Ectodermal cell (in vitro differentiated cells): ENCODE measurements at regions not wholly inside any gene's neighbourhood (a gene's known extent, or its start where the extent isn't known, plus 50 kb on each side); places are given as distances from the start of the nearest gene placed in this dataset.
"Not testable (repeated sequence)": the region's sequence is repeated elsewhere in the genome, so short reads cannot be mapped to it uniquely, and the experiment has no call there.

Source experiments
- H3K27ac ChIP-seq: 2 replicates; pipeline ENCODE4 v1.7.0; 2013; ENCODE audit warnings: mild to moderate bottlenecking, low read depth, low read length; ENCODE audit not compliant: insufficient read depth, poor library complexity, severe bottlenecking
- H3K27me3 ChIP-seq: 2 replicates; pipeline ENCODE4 v1.7.0; 2013; ENCODE audit warnings: mild to moderate bottlenecking, low read length; ENCODE audit not compliant: insufficient read depth, control insufficient read depth, poor library complexity, severe bottlenecking
- H3K36me3 ChIP-seq: one replicate; pipeline ENCODE4 v1.7.0; 2013; ENCODE audit warnings: low read length; ENCODE audit not compliant: control insufficient read depth, insufficient read depth
- H3K4me1 ChIP-seq: one replicate; pipeline ENCODE4 v1.7.0; 2013; ENCODE audit warnings: low read length; ENCODE audit not compliant: control insufficient read depth, insufficient read depth
- H3K4me3 ChIP-seq: 2 replicates; pipeline ENCODE4 v1.7.0; 2013; ENCODE audit warnings: low read depth, low read length, control low read depth; ENCODE audit not compliant: insufficient read depth
- H3K9me3 ChIP-seq: 2 replicates; pipeline ENCODE4 v1.7.0; 2013; ENCODE audit warnings: mild to moderate bottlenecking, low read length, moderate library complexity; ENCODE audit not compliant: control insufficient read depth
- WGBS, 2 experiments: methylation state at CpG; one replicate each; pipeline ENCODE4 v1.1.7; 2013; ENCODE audit warnings: missing lambda C conversion rate in 2 of 2; 5-methylcytosine and 5-hydroxymethylcytosine counted together

DNA sequence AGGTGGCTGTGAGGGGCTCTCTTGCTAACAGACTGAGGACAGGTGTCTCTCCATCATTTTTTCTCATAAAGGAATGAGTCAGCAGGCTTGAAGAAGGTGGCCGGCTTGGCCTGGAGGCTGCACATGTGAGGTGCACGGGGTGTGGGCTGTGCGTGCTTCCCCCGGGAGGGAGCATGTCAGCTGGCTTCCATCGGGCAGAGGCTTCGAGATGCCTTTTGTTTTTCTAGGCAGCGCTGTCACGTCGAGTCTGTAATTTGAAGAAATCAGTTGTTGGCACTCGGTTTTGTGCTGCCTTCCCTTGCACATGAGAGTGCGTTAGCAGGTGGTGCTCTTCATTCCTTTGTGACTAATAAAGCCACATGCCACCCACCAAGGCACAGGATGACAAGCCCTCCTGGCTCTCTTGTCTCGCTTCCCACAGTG is 89.7 kb downstream of the NPIPB11 start:
- H3K27me3 ChIP-seq = peaks cover 4% of the 10 kb centered on the region
- WGBS, 2 experiments = 72 to 80% methylated on average over 12 of the region's 12 CpGs
- no peak overlapping the region for H3K4me3 ChIP-seq
- no peaks in the 10 kb centered on the region for H3K36me3 ChIP-seq
- H3K9me3 ChIP-seq = no peaks in the 10 kb centered on the region
- peaks cover 37% of the 10 kb centered on the region for H3K4me1 ChIP-seq
- H3K27ac ChIP-seq = no peak overlapping the region

- Histone ChIP-seq H3K9me3 (no peaks in the 10 kb centered on the region), H3K4me3 (no peak overlapping the region), H3K4me1 (peaks cover 37% of the 10 kb centered on the region), H3K27me3 (peaks cover 4% of the 10 kb centered on the region), H3K36me3 (no peaks in the 10 kb centered on the region), H3K27ac (no peak overlapping the region)
- WGBS, 2 experiments = 73 to 76% methylated on average over 12 of the region's 12 CpGs
Measured at GRCh38 chr16:29315916-29316517, 90.5 kb downstream of the NPIPB11 start.

DNA sequence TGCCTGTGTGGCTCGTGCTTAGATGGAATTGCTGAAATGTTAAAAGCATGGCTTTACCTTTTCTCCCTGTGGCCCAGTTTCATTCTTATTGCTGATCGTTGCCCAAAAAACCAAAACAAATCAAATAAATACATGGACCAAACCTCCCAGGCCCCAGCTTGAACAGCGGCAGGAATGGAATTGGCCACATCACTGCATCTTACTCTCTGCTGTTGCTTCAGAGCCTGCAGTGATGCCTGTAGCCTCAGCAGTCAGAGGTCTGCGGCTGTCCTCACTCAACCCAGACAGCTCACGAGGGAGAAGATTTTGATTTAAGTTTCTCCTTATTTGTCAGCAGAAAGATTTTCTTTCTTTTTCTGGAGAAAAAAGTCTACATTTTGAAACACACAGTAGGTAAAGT is 91.5 kb downstream of the NPIPB11 start:
- Histone ChIP-seq H3K36me3 (no peaks in the 10 kb centered on the region), H3K4me1 (peaks cover 37% of the 10 kb centered on the region), H3K27me3 (no peaks in the 10 kb centered on the region), H3K4me3 (no peak overlapping the region), H3K9me3 (no peaks in the 10 kb centered on the region), H3K27ac (no peak overlapping the region)
- WGBS, 2 experiments = 97% methylated on average over 5 of the region's 5 CpGs

DNA sequence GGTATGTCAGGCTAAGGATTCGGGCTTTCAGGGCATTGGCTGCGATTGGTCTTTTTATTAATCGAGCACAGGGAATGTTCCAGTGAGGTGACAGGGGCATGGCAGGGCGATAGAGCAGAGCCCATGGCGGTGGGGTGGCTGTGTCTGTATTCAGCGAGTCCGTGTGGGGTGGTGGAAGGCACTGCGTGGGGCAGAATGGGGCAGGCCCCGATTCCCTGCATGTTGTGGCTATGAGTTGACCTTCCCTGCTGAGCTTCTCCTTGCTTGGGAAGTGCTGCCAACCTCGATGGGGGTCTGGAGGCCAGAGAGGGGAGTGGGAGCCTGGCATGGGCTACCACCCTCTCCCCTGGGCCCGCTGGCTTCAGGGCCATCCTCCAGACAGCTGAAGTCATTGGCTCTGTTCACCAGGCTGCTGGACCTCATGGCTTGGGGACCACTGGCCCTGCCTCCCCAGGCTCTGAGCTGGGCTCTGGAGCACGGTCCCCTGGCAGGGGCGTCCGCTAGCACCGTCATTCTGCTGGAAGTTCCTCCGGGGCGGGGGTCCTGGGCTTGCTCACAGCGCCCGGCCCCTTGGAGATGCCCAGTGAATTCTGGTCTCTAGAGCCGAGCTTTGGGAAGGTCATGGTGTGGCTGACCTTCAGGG is 92.1 kb downstream of the NPIPB11 start:
- Histone ChIP-seq H3K4me1 (peaks cover 32% of the 10 kb centered on the region), H3K36me3 (no peaks in the 10 kb centered on the region), H3K4me3 (no peak overlapping the region), H3K27ac (no peak overlapping the region), H3K27me3 (no peaks in the 10 kb centered on the region), H3K9me3 (no peaks in the 10 kb centered on the region)
- WGBS, 2 experiments = 95 to 96% methylated on average over 20 of the region's 20 CpGs

GRCh38 chr16:29313559-29314048 is 92.9 kb downstream of the NPIPB11 start:
- Histone ChIP-seq H3K9me3 (no peaks in the 10 kb centered on the region), H3K27ac (no peak overlapping the region), H3K36me3 (no peaks in the 10 kb centered on the region), H3K4me1 (peaks cover 24% of the 10 kb centered on the region), H3K4me3 (no peak overlapping the region), H3K27me3 (no peaks in the 10 kb centered on the region)
- WGBS, 2 experiments = 86 to 90% methylated on average over 9 of the region's 9 CpGs

DNA sequence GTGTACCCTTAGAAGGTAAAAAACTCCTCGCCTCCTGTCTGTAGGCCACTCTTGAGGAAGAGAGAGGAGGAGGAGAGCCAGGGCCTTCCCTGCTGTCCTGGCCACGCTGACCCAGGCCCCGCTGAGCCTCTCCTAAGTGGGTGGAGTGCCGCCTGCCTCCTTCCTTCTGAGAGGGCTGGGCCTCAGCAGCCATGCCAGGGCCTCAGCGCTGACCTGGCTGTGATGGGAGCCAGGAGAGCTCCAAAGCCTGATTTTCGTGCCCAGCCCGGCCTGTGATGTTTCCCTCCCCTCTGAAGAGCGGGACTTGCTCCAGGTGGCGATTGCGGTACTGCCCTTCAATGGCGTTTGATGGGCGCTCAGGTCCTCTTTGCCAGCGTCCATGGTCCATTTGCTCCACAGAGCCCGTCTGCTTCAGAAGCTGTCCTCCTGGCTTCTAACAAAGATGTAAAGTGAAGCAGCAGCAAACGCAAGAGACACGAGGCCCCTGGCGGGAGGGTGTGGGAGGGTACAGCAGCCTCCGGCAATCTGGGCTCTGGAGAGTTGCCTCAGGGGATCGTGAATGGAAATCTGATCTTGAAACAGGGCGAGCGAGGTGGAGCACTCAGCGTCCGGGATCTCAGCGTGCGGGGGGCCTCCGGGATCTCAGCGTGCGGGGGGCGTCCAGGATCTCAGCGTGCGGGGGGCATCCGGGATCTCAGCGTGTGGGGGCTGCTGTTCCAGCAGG is 93.5 kb downstream of the NPIPB11 start:
- H3K4me3 ChIP-seq = no peak overlapping the region
- no peak overlapping the region for H3K27ac ChIP-seq
- no peaks in the 10 kb centered on the region for H3K27me3 ChIP-seq
- peaks cover 20% of the 10 kb centered on the region for H3K4me1 ChIP-seq
- 86 to 87% methylated on average over 33 of the region's 33 CpGs for WGBS, 2 experiments
- no peaks in the 10 kb centered on the region for H3K36me3 ChIP-seq
- no peaks in the 10 kb centered on the region for H3K9me3 ChIP-seq

DNA sequence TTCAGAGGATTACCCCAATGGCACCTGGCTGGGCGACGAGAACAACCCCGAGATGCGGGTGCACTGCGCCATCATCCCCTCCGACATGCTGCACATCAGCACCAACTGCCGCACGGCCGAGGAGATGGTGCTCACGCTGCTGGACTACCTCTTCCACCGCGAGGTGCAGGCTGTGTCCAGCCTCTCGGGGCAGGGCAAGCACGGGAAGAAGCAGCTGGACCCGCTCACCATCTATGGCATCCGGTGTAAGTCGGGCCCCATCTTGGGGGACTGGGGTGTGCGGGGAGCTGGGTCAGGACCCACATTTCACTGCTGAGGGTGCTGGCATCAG is 94.2 kb downstream of the NPIPB11 start:
- not testable (repeated sequence) for H3K9me3 ChIP-seq, H3K36me3 ChIP-seq, H3K27me3 ChIP-seq, H3K27ac ChIP-seq, H3K4me3 ChIP-seq
- WGBS, 2 experiments = 95% methylated on average over 18 of the region's 18 CpGs
- H3K4me1 ChIP-seq = peaks cover 13% of the 10 kb centered on the region

- Histone ChIP-seq H3K4me1 (peaks cover 7% of the 10 kb centered on the region), H3K27ac (no peak overlapping the region), H3K9me3 (no peaks in the 10 kb centered on the region), H3K27me3 (no peaks in the 10 kb centered on the region), H3K36me3 (no peaks in the 10 kb centered on the region), H3K4me3 (no peak overlapping the region)
- WGBS, 2 experiments = 94 to 96% methylated on average over 20 of the region's 20 CpGs
Measured at GRCh38 chr16:29311461-29312344, 94.8 kb downstream of the NPIPB11 start.

DNA sequence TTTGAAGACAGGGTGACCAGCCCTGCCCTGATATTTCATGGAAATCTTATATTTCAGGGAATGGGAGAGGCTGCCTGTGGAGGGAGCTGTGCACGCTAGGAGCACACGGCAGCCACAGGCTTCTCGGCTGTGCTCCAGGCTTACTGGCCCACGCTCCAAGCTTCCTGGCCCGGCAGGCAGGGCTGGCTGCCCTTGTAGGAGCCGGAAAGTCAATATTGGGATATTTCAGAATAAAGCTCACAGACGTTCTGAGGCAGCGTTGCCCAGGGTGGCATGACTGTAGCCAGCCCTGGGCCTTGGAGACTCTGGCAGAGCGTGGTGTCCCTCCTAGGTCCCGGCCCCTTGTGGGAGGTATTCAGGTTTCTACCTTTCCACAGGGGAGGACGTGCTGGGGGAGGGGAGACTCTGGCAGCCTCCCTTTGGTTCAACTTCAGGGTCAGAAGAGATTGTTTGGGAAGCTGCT is 95.6 kb downstream of the NPIPB11 start:
- H3K36me3 ChIP-seq = no peaks in the 10 kb centered on the region
- peaks cover 6% of the 10 kb centered on the region for H3K4me1 ChIP-seq
- no peak overlapping the region for H3K27ac ChIP-seq
- no peak overlapping the region for H3K4me3 ChIP-seq
- H3K27me3 ChIP-seq = no peaks in the 10 kb centered on the region
- no peaks in the 10 kb centered on the region for H3K9me3 ChIP-seq
- WGBS, 2 experiments = 85 to 87% methylated on average over 11 of the region's 11 CpGs

GRCh38 chr16:29310243-29310642 is 96.3 kb downstream of the NPIPB11 start:
- H3K9me3 ChIP-seq, H3K36me3 ChIP-seq, H3K27me3 ChIP-seq, H3K4me1 ChIP-seq, H3K27ac ChIP-seq, H3K4me3 ChIP-seq: not testable (repeated sequence)
- WGBS, 2 experiments = 93 to 96% methylated on average over 9 of the region's 9 CpGs
